ENCODE measurements at regions not wholly inside any gene's neighbourhood (a gene's known extent, or its start where the extent isn't known, plus 50 kb on each side); places are given as distances from the start of the nearest gene placed in this dataset.

GRCh38 chr6:14276071-14276470 is 158.5 kb downstream of the CD83 start:
- no peak for TF ChIP-seq CTCF (IDR thresholded peaks at IDR 0.05; ENCODE audit: low read depth, low read length)
- no peak overlapping the region for H3K4me3 ChIP-seq (ENCODE audit: low read depth, low read length)

GRCh38 chr6:14276667-14277404 is 159.3 kb downstream of the CD83 start:
- TF ChIP-seq CTCF (IDR thresholded peaks at IDR 0.05; ENCODE audit: low read depth, low read length) = no peak
- no peak overlapping the region for H3K4me3 ChIP-seq (ENCODE audit: low read depth, low read length)

- no peak overlapping the region for H3K4me3 ChIP-seq (ENCODE audit: low read depth, low read length)
- TF ChIP-seq CTCF (IDR thresholded peaks at IDR 0.05; ENCODE audit: low read depth, low read length) = no peak
Measured at GRCh38 chr6:14277405-14277930, 159.9 kb downstream of the CD83 start.

- no peak overlapping the region for H3K4me3 ChIP-seq (ENCODE audit: low read depth, low read length)
Measured at GRCh38 chr6:14278006-14278405, 160.4 kb downstream of the CD83 start.

GRCh38 chr6:14278446-14278845 is 160.9 kb downstream of the CD83 start:
- H3K4me3 ChIP-seq (ENCODE audit: low read depth, low read length) = no peak overlapping the region
- no peak for TF ChIP-seq CTCF (IDR thresholded peaks at IDR 0.05; ENCODE audit: low read depth, low read length)

More at GRCh38 chr6:14278006-14278405, 160.4 kb downstream of the CD83 start:
- TF ChIP-seq CTCF (IDR thresholded peaks at IDR 0.05; ENCODE audit: low read depth, low read length) = no peak

GRCh38 chr6:14280006-14280510 is 162.5 kb downstream of the CD83 start:
- no peak for TF ChIP-seq CTCF (IDR thresholded peaks at IDR 0.05; ENCODE audit: low read depth, low read length)
- H3K4me3 ChIP-seq (ENCODE audit: low read depth, low read length) = no peak overlapping the region

GRCh38 chr6:14280766-14281293 is 163.3 kb downstream of the CD83 start:
- no peak for TF ChIP-seq CTCF (IDR thresholded peaks at IDR 0.05; ENCODE audit: low read depth, low read length)
- H3K4me3 ChIP-seq (ENCODE audit: low read depth, low read length) = no peak overlapping the region

Measured in WI38 (cell line).